Fibroblast of lung (primary cell): ENCODE measurements at regions not wholly inside any gene's neighbourhood (a gene's known extent, or its start where the extent isn't known, plus 50 kb on each side); places are given as distances from the start of the nearest gene placed in this dataset.
A peak's percentile ranks its signal among the peaks of the same experiment; 100 is the strongest.

ENCODE experiments used
- DNase-seq, 2 donors: peaks; one replicate each; pipeline versions ENCODE4 v3.0.0 to v3.0.0-alpha.2; 2010; ENCODE audit warnings: low read depth in 2 of 2
- H2AFZ ChIP-seq: 2 replicates; pipeline ENCODE4 v1.5.1; 2012; ENCODE audit warnings: low read length, control low read depth, inconsistent platforms
- H3K27ac ChIP-seq: 2 replicates; pipeline ENCODE4 v1.5.1; 2011; ENCODE audit warnings: low read length, control low read depth; ENCODE audit not compliant: insufficient read depth
- H3K27me3 ChIP-seq: 2 replicates; pipeline ENCODE4 v1.5.1; 2011; ENCODE audit warnings: mild to moderate bottlenecking, low read length; ENCODE audit not compliant: control insufficient read depth, insufficient read depth
- H3K36me3 ChIP-seq: 2 replicates; pipeline ENCODE4 v1.5.1; 2011; ENCODE audit warnings: low read length; ENCODE audit not compliant: control insufficient read depth, insufficient read depth
- H3K4me1 ChIP-seq: 2 replicates; pipeline ENCODE4 v1.5.1; 2011; ENCODE audit warnings: low read length; ENCODE audit not compliant: control insufficient read depth, insufficient read depth; ENCODE audit errors: extremely low read depth
- H3K4me2 ChIP-seq: 2 replicates; pipeline ENCODE4 v1.5.1; 2011; ENCODE audit warnings: low read length, control low read depth; ENCODE audit not compliant: insufficient read depth; ENCODE audit errors: extremely low read depth
- H3K4me3 ChIP-seq, 4 experiments: fragments of 200-600 bp in 1 of 4; sonication (generic) in 1 of 4; replicated peaks in 1 of 4; 2 replicates each; pipeline ENCODE4 v1.5.1; 2011 to 2016; ENCODE audit warnings: low read length in 4 of 4, low read depth in 3 of 4, mild to moderate bottlenecking in 3 of 4, control low read depth in 2 of 4, inconsistent platforms in 1 of 4, mixed read lengths in 1 of 4; ENCODE audit not compliant: insufficient read depth in 1 of 4; ENCODE audit errors: control extremely low read depth in 1 of 4
- H3K79me2 ChIP-seq: 2 replicates; pipeline ENCODE4 v1.5.1; 2012; ENCODE audit warnings: mild to moderate bottlenecking, low read length, inconsistent platforms; ENCODE audit not compliant: control insufficient read depth, insufficient read depth
- H3K9ac ChIP-seq: 2 replicates; pipeline ENCODE4 v1.5.1; 2011; ENCODE audit warnings: mild to moderate bottlenecking, low read length, control low read depth; ENCODE audit not compliant: insufficient read depth
- H3K9me3 ChIP-seq: 2 replicates; pipeline ENCODE4 v1.5.1; 2012; ENCODE audit warnings: low read depth, low read length; ENCODE audit not compliant: control insufficient read depth, insufficient read depth
- H4K20me1 ChIP-seq: 2 replicates; pipeline ENCODE4 v1.5.1; 2011; ENCODE audit warnings: low read length; ENCODE audit not compliant: control insufficient read depth, insufficient read depth; ENCODE audit errors: extremely low read depth
- EZH2 ChIP-seq: IDR thresholded peaks from 2 replicates; pipeline ENCODE4 v1.5.1; 2012; ENCODE audit warnings: low read length, control low read depth, mild to moderate bottlenecking; ENCODE audit errors: missing control alignments
- TF ChIP-seq, protein P1 (sequence below), 2 donors: IDR thresholded peaks in 1 of 2; conservative IDR thresholded peaks in 1 of 2; 1 replicate in 1 of 2; 2 replicates in 1 of 2; pipeline ENCODE4 v1.5.1; 2011 to 2012; ENCODE audit warnings: low read length in 2 of 2, control low read depth in 1 of 2, inconsistent platforms in 1 of 2, low read depth in 1 of 2, mild to moderate bottlenecking in 1 of 2

DNA sequence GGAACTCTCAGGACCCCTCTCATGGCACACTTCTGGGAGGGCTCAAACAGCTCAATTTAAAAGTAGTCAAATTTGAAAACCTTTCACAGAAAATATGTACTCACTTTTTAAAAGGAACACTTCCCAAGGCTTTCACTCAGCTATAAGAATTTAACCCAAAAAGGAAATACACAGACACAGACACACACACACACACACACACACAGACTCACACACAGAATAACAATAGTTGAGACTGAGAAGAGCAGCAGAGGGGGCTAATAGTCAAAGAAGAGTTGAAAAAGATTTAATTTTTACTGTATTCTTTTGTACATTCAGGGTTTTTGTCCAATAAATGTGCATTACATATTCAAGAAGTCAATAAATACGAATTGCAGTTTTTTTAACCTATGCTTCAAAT lies 211.4 kb downstream of the HACE1 start:
- Histone ChIP-seq H3K9me3 (no peaks in the 10 kb centered on the region), H2AFZ (no peak overlapping the region), H3K4me3 (no peak overlapping the region), H3K4me2 (no peak overlapping the region), H3K36me3 (no peaks in the 10 kb centered on the region), H3K27ac (no peak overlapping the region), H4K20me1 (no peaks in the 10 kb centered on the region), H3K27me3 (no peaks in the 10 kb centered on the region), H3K4me1 (no peaks in the 10 kb centered on the region), H3K9ac (no peak overlapping the region), H3K79me2 (no peaks in the 10 kb centered on the region)
- DNase-seq = no peak
- no peak for TF ChIP-seq EZH2
- TF ChIP-seq, protein P1, sequence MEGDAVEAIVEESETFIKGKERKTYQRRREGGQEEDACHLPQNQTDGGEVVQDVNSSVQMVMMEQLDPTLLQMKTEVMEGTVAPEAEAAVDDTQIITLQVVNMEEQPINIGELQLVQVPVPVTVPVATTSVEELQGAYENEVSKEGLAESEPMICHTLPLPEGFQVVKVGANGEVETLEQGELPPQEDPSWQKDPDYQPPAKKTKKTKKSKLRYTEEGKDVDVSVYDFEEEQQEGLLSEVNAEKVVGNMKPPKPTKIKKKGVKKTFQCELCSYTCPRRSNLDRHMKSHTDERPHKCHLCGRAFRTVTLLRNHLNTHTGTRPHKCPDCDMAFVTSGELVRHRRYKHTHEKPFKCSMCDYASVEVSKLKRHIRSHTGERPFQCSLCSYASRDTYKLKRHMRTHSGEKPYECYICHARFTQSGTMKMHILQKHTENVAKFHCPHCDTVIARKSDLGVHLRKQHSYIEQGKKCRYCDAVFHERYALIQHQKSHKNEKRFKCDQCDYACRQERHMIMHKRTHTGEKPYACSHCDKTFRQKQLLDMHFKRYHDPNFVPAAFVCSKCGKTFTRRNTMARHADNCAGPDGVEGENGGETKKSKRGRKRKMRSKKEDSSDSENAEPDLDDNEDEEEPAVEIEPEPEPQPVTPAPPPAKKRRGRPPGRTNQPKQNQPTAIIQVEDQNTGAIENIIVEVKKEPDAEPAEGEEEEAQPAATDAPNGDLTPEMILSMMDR (conservative IDR thresholded peaks at IDR 0.05 in 1 of 2, IDR thresholded peaks at IDR 0.05 in 1 of 2; ENCODE audit: low read depth in 1 of 2, low read length in 2 of 2) = no peak

- Histone ChIP-seq H3K4me1 (no peaks in the 10 kb centered on the region), H2AFZ (no peak overlapping the region), H4K20me1 (no peaks in the 10 kb centered on the region), H3K36me3 (no peaks in the 10 kb centered on the region), H3K27me3 (no peaks in the 10 kb centered on the region), H3K4me2 (no peak overlapping the region), H3K4me3 (no peak overlapping the region), H3K9ac (no peak overlapping the region), H3K27ac (no peak overlapping the region), H3K79me2 (no peaks in the 10 kb centered on the region), H3K9me3 (no peaks in the 10 kb centered on the region)
- no peak for TF ChIP-seq EZH2
- TF ChIP-seq, protein P1 (conservative IDR thresholded peaks at IDR 0.05 in 1 of 2, IDR thresholded peaks at IDR 0.05 in 1 of 2; ENCODE audit: low read depth in 1 of 2, low read length in 2 of 2) = no peak
- DNase-seq = no peak
Measured at GRCh38 chr6:104644848-104645247, 214.9 kb downstream of the HACE1 start.

- H3K4me1 ChIP-seq = no peaks in the 10 kb centered on the region
- H3K4me2 ChIP-seq = no peak overlapping the region
- peak in 1 of 2 donors; percentile 37 for DNase-seq
- TF ChIP-seq EZH2 = no peak
- TF ChIP-seq, protein P1 (conservative IDR thresholded peaks at IDR 0.05 in 1 of 2, IDR thresholded peaks at IDR 0.05 in 1 of 2; ENCODE audit: low read depth in 1 of 2, low read length in 2 of 2) = no peak
- H4K20me1 ChIP-seq = no peaks in the 10 kb centered on the region
- H2AFZ ChIP-seq = no peak overlapping the region
- H3K27me3 ChIP-seq = no peaks in the 10 kb centered on the region
- H3K9me3 ChIP-seq = no peaks in the 10 kb centered on the region
- no peaks in the 10 kb centered on the region for H3K36me3 ChIP-seq
- no peak overlapping the region for H3K27ac ChIP-seq
- H3K79me2 ChIP-seq = no peaks in the 10 kb centered on the region
- no peak overlapping the region for H3K4me3 ChIP-seq
- H3K9ac ChIP-seq = no peak overlapping the region
Measured at GRCh38 chr6:104642871-104643270, 216.8 kb downstream of the HACE1 start.
